K562 (cell line): ENCODE measurements at regions not wholly inside any gene's neighbourhood (a gene's known extent, or its start where the extent isn't known, plus 50 kb on each side); places are given as distances from the start of the nearest gene placed in this dataset.

Experiments used
- GATA2 ChIP-seq: sonication (generic); formaldehyde crosslinking; IDR thresholded peaks from 2 replicates; pipeline ENCODE4 v1.4.0; 2020; ENCODE audit warnings: mild to moderate bottlenecking, missing genetic modification reagents
- MYNN ChIP-seq, 2 experiments: sonication (generic); formaldehyde crosslinking in 1 of 2; IDR thresholded peaks; 2 replicates each; pipeline versions ENCODE4 v1.5.0 to v1.6.1; 2016 to 2020; ENCODE audit warnings: antibody characterized with exemption in 1 of 2, missing genetic modification reagents in 1 of 2
- TAF9B ChIP-seq: fragments of 450-650 bp; IDR thresholded peaks from 2 replicates; pipeline ENCODE4 v1.6.1; 2018; ENCODE audit warnings: mild to moderate bottlenecking; ENCODE audit not compliant: partially characterized antibody
- ZNF384 ChIP-seq: IDR thresholded peaks from 2 replicates; pipeline ENCODE4 v1.6.1; 2012; ENCODE audit warnings: low read depth, low read length, improper control_type of control experiment
- TF ChIP-seq, protein P1 (sequence below): IDR thresholded peaks from 3 replicates; pipeline ENCODE4 v1.6.1; 2011; ENCODE audit warnings: borderline replicate concordance, mild to moderate bottlenecking, moderate library complexity; ENCODE audit not compliant: insufficient read length; ENCODE audit errors: extremely low read depth
- TF ChIP-seq, protein P2 (sequence below): sonication (generic); formaldehyde crosslinking; IDR thresholded peaks from 2 replicates; pipeline ENCODE4 v1.5.0; 2020; ENCODE audit warnings: missing genetic modification reagents

DNA sequence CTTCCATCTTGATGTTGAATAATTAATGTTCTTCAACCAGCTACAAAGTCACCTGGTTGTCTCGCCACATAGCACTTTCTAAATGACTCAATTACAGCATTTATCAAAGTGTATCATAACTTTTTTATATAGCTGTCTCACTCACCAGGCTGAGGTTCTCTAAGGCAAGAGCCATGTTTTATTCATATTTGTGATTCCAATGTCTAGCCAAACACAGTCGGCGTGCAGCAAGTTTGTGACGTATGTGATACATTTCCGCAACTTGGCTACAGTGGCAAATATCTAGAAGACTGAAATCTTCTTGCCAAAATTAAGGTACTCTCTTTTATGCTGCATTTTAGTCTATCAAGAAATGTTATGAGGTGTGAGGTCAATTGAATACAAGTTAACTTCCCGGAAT is 94.2 kb upstream of the WASF3 start:
- TF ChIP-seq MYNN (IDR thresholded peaks at IDR 0.05) (no peak), MYNN (CRISPR knock-in tag; IDR thresholded peaks at IDR 0.05) (no peak), TAF9B (no peak), GATA2 (CRISPR knock-in tag) (no peak), ZNF384 (no peak)
- TF ChIP-seq, protein P1, sequence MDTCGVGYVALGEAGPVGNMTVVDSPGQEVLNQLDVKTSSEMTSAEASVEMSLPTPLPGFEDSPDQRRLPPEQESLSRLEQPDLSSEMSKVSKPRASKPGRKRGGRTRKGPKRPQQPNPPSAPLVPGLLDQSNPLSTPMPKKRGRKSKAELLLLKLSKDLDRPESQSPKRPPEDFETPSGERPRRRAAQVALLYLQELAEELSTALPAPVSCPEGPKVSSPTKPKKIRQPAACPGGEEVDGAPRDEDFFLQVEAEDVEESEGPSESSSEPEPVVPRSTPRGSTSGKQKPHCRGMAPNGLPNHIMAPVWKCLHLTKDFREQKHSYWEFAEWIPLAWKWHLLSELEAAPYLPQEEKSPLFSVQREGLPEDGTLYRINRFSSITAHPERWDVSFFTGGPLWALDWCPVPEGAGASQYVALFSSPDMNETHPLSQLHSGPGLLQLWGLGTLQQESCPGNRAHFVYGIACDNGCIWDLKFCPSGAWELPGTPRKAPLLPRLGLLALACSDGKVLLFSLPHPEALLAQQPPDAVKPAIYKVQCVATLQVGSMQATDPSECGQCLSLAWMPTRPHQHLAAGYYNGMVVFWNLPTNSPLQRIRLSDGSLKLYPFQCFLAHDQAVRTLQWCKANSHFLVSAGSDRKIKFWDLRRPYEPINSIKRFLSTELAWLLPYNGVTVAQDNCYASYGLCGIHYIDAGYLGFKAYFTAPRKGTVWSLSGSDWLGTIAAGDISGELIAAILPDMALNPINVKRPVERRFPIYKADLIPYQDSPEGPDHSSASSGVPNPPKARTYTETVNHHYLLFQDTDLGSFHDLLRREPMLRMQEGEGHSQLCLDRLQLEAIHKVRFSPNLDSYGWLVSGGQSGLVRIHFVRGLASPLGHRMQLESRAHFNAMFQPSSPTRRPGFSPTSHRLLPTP: no peak
- TF ChIP-seq, protein P2, sequence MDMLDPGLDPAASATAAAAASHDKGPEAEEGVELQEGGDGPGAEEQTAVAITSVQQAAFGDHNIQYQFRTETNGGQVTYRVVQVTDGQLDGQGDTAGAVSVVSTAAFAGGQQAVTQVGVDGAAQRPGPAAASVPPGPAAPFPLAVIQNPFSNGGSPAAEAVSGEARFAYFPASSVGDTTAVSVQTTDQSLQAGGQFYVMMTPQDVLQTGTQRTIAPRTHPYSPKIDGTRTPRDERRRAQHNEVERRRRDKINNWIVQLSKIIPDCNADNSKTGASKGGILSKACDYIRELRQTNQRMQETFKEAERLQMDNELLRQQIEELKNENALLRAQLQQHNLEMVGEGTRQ: no peak
